ENCODE measurements at regions not wholly inside any gene's neighbourhood (a gene's known extent, or its start where the extent isn't known, plus 50 kb on each side); places are given as distances from the start of the nearest gene placed in this dataset.

DNA sequence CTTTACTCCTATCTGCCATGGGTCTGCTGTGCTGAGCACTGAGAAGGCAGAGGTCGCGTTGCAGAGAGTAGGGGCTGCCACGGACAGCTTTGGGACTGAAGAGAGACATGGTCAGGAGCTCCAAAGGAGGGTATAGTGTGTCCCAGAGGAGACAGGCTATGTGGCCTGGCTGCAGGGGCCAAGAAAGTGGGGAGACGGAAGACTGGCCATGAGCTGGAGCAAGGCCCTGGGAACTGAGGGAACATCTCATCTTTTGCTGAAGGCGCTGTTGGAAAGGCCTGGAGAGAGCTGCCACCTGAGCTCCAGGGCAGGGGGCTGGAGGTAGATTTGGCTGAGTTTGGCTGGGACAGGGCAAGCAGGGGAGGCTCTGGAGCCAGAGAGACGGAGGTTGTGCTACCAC is 55.8 kb upstream of the AJAP1 start:
- no peak for TF ChIP-seq YY1 (IDR thresholded peaks at IDR 0.05; ENCODE audit: insufficient read depth, insufficient read length)
- no peak for TF ChIP-seq ZNF274 (IDR thresholded peaks at IDR 0.05; ENCODE audit: low read depth, low read length)
- TF ChIP-seq SUZ12 (IDR thresholded peaks at IDR 0.05; ENCODE audit: extremely low read depth, insufficient read depth, insufficient read length), result no peak

Data from NT2/D1 (cell line).